Brain pericyte (primary cell): ENCODE measurements at regions not wholly inside any gene's neighbourhood (a gene's known extent, or its start where the extent isn't known, plus 50 kb on each side); places are given as distances from the start of the nearest gene placed in this dataset.
"Not testable (repeated sequence)": the region's sequence is repeated elsewhere in the genome, so short reads cannot be mapped to it uniquely, and the experiment has no call there.

Experiments
- DNase-seq: peaks from one replicate; pipeline ENCODE4 v3.0.0-alpha.2; 2012; ENCODE audit warnings: low read depth, low spot score

DNA sequence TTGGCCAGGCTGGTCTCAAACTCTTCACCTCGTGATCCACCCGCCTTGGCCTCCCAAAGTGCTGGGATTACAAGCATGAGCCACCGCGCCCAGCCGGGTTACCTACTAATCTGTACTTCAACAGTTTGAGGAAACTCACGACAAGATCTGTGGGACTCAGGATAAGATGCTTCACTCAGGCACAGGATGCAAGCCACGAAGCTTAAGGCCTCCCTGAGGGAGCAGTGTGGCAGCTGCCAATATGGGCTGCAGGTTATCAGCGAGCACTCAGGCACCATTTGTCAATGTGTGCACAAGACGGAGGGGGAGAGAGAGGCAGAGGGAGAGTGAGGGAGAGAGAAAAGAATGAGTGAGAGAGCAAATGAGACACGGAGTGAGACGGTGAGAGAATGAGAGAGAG is 173.6 kb upstream of the RAB6C start:
- DNase-seq, result no peak

DNA sequence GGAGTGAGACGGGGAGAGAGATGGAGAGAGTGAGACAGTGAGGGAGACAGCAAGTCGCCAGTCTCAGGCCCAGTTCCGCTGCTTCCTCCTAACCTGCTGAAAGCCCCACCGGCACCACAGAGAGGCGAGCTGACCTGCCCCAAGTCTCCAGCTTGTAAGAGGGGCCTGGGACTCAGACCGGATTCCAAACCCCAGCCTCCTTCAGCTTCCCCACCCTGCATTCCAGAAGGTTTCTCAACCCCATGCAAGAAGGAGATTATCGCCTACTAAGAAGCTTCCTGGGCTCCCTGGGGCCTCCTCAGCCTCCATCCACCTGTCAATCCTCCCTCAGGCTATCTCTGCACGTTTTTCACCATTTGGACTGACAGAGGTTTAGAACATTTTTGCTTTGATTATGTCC is 173.1 kb upstream of the RAB6C start:
- no peak for DNase-seq

DNA sequence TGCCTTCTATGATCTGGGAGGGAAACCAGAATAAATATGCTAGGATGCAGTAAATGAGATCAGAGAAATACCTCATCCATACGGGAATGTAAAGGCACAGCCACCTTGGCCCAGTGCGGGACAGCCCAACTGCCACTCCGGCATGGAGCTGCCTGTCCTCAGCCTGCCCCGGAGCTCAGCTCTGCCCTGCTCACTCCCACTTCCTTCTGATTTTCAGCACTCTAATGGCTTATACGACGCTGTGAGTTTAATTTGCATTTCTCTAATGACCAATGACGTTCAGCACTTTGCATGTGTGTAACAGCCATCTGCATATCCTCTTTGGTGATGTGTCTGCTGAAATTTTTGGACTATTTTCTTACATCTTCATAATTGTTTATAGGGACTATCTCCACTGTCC is 172.5 kb upstream of the RAB6C start:
- DNase-seq, result no peak

DNA sequence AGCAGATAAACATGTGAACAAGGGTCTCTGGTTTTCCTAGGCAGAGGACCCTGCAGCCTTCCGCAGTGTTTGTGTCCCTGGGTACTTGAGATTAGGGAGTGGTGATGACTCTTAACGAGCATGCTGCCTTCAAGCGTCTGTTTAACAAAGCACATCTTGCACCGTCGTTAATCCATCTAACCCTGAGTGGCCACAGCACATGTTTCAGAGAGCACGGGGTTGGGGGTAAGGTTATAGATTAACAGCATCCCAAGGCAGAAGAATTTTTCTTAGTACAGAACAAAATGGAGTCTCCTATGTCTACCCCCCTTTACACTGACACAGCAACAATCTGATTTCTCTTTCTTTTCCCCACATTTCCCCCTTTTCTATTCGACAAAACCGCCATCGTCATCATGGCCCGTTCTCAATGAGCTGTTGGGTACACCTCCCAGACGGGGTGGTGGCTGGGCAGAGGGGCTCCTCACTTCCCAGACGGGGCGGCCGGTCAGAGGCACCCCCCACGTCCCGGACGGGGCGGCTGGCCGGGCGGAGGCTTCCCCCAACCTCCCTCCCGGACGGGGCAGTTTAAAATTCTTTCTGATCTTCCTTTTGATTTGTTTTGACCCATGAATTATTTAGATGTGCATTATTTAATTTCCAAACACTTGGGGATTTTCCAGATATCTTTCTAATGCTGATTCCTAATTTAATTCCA is 171.7 kb upstream of the RAB6C start:
- not testable (repeated sequence) for DNase-seq

DNA sequence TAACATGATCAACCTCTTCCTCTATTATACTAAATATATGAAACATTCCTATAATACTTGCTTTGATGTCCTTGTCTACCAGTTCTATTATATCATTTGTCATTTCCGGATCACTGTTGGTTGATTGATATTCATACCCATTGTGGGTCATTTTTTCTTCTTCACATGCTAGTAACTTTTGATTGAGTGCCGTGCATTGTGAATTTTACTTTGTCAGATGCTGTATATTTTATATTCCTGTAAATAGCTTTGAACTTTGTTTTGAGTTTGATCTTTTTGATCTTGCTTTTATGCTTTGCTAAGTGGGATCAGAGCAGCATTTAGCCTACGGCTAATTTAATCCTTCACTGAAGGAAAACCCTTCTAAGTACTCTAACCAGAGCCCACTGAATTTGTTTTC is 168.9 kb upstream of the RAB6C start:
- no peak for DNase-seq

DNA sequence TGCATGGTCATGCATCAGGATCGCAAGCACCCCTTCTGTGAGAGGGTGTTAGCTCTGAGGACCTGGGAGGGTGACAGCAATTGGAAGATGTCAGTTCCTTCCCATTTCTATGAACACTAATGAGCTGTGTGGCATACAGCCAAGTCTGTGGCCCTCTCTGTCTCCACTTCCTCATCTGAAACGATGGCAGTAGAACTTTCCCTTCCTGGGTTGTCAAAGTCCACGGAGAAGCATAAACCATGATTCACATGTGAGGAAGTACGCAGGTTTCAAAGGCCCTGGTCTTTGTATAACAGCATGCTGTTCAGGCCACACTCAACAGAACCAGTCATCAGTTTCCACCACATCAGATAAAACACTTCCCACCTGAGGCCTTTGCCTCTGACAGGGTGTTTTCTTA is 167.4 kb upstream of the RAB6C start:
- no peak for DNase-seq

DNA sequence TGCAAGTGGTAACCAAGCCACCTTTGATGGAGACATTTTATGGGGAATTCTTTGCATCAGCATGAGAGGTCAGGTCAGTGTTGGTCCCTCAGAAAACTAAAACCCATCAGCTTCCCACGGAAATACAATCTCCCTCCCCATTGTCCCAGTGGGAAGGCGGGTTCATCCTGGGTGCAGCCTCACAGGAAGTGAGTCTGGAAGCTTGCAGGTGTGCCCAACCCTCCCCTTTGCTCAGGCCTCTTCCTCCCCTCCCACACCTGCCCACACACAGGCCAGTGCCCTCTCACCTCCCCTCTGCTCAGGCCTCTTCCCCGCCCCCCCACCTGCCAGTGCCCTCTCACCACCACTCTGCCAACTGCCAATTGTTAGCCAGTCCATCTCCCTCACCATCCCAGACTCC is 166.8 kb upstream of the RAB6C start:
- DNase-seq, result no peak

DNA sequence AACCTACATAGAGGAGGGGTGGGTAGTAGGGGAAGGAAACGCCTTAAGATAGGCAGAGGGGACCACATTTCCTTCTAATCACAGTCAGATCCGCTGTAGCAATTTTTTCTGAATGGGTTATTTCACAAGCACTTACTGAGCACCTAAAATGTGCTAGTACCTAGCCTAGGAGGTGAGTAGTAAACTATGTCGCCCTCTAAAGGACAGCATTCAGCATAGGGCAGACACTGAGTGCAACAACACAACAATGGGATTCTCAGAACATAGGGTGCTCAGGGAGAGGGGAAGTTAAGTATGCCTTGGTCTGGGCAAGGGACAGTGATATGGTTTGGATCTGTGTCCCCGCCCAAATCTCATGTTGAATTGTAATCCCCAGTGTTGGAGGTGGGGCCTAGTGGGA is 166.1 kb upstream of the RAB6C start:
- no peak for DNase-seq

DNA sequence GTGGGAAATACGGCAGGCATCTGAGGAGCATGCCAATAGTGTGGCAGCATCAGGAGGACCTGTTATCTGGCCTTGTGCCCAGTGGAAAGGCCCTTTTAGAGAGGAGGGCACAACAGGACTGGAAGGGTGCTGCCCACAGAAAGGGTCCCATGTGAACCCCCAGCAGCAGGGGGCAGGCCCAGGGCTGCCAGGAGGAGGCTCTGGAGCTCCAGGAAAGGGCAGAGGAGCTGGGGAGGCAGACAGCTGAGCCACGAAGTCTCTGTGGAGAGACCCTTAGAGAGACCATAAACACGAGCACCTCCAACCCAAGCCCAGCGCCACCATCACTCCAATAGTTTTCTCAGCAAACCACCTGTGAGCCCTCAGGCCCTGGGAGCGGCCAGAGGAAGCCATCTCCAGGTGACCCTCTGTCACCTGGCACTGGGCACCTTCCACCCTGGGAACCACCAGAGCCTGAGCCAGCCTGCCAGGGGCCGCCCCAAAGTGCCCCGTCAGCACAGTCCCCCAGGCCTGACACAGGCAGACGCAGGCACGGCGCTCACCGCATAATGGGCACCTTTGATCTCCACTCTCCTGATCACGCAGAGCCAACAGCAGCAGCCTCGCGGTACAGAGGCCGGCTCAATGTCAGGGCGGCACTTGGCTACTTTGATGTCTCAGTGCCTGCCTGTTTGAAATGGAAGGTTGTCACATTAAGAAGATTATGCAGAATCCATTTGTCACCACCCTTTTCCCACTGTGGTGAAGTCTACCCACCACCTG is 162.5 kb upstream of the RAB6C start:
- DNase-seq, result no peak

DNA sequence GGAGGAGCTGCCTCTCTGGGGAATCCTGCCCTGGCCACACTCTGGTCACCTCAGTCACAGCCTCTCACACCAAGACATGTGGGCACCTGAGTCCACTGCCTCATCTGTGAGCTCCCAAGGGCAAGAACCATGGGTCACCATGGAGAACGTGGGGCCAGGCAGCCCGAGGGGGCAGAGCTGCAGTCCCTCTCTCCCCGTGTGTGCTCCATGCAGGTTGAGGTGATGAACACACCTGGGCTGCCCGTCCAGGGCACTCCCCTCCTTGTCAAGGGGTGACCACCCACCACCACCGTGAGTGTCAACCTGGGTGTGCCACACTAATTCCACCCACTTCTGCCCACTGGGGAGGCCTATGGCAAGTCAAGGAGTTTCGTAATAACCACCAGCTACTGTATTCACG is 159.6 kb upstream of the RAB6C start:
- no peak for DNase-seq

DNA sequence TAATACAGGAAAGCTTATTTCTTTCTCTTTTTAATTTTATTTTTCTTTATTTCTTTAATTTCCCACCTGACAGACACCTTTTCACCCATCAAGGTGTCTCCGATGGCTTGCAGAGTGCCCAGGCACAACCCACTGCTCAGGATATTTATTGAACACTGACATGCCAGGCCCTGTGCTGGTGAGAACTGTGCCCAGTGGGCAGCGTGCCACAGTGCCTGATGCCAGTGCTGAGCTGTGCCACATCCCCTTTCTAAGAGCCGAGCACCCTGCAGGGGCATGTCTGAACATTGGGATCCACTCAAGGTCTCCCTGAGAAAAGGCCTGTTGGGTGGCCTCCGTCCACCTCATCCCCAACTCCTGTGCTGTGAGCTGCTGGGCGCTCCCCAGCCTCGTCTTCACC is 158.6 kb upstream of the RAB6C start:
- DNase-seq, result no peak

DNA sequence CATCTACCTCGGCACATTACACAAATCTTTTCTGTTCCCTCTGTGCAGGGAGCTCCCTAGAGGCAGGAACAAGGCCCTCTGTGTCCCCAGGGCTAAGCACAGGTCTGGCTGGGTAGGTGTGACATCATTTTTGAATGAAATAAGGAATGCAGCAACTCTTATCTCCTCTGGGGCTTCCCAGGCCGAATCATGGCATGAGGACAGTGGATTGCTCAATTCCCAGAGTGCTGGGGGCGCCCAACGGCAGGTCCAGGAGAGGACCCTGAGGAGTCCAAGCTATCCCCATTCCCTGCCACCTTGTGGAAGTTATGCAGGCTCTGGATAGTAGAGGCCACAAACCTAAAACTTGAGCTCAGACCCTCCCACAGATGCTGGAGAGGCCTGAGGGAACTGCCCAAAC is 158.0 kb upstream of the RAB6C start:
- no peak for DNase-seq

DNA sequence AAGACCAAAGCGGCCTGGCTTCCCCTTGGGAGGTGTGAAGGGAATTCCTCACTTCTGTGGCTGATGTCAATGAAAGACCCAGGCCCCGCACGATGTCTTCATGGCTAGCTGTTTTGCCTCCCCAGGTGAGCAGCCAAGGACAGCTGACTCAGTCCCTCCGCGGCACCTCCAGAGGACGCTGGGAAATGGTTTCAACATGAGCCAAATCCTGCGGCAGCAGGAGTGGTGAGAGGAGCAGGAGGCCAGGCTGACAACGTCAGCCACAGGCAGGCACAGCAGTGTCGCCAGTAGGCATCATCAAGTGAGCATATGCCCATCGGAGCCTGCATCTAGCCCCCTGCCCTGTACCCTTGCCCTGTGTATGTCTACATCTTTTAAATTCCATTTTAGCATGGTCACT is 156.4 kb upstream of the RAB6C start:
- DNase-seq, result no peak

DNA sequence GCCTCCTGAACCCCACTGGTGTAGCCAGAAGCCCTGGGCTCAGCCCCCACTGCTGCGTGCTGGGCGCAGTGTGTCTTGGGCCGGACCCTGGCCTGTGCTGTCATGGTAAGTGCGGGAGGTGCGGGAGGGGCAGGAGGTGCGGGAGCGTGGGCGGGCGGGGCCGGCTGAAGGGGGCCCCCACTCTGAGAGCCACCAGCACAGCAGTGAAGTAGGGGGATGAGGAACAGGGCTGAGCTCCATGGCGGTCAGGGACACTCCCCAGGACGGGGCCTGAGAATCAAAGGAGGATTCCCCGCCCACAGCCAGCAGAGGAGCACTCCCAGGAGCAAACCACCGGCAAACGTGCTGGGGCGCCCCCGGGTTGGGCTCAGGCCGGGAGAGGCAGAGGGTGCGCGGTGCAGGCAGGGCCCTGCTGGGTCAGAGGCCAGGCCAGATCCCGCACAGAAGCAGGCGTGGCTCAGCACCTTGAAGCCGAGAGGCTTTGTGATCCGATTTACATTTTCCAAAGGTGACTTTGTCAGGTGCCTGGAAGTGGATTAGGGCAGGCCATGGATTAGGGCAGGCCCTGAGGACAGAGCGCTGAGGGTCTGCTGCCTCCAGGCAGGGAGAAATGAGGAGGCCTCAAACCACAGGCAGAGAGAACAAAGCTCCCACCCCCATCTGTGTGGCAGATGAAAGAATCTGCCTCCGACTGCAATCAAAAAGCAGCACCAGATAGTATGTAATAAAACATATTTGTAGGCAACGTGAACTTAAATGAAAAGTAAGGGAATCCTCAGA is 152.0 kb upstream of the RAB6C start:
- no peak for DNase-seq

DNA sequence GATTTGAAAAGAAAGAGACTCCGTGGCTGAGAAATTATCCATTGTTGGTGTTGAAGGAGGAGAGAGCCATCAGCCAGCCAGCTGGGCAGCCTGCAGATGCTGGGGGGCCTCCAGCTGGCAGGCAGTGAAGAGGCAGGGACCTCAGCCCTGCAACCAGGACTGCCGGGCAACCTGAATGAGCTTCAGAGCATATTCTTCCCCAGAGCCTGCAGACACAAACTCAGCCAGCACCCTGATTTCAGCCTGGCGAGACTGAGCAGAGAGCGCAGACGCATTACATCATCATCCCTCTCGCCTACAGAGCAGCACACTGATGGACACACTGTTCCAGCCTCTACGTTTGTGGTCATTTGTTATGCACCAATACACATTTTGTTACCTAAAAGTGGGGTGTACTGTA is 150.7 kb upstream of the RAB6C start:
- no peak for DNase-seq

DNA sequence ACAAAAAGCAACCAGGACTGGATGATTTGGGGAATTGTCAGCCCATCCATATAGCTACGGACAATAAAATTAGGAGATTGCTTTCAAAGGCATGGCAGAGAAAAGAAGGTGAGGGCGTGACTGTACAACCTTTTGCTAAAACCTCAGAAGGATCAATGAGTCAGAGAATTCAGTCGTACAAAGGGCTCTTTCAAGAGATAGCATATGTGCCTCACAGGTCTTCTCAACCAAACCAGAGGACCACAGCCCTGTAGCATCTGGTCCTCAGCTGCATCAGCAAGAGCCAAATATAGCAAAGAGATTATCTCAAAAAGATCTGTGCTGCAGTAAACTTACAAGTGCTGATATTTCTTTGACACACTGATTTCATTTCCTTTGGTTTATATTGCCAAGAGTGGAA is 149.9 kb upstream of the RAB6C start:
- DNase-seq, result no peak

DNA sequence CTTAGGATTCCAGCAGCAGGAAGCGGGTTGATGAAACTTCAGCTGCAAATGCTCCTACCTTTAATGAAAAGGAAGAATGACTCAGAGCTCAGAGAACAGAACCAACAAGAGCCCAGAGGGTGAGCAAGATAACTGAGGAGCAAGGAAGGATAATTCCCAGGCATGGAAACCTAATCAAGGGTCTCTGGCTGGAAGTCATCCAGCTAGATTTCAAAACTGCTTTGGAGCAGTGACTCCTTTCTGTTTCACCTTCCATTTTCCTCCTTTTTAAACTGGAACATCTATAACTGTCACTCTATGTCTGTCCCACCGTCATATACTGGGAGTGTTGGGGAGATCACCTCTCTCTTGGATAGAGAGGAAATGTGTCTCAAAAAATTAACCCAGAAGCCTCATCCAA is 148.4 kb upstream of the RAB6C start:
- no peak for DNase-seq

DNA sequence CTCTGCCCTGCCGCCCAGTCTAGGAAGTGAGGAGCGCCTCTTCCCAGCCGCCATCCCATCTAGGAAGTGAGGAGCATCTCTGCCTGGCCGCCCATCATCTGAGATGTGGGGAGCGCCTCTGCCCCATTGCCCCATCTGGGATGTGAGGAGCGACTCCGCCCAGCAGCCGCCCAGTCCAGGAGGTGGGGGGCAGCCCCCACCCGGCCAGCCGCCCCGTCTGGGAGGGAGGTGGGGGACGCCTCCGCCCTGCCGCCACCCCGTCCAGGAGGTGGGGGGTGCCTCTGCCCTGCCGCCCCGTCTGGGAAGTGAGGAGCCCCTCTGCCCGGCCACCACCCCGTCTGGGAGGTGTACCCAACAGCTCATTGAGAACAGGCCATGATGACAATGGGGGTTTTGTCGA is 146.0 kb upstream of the RAB6C start:
- not testable (repeated sequence) for DNase-seq

DNA sequence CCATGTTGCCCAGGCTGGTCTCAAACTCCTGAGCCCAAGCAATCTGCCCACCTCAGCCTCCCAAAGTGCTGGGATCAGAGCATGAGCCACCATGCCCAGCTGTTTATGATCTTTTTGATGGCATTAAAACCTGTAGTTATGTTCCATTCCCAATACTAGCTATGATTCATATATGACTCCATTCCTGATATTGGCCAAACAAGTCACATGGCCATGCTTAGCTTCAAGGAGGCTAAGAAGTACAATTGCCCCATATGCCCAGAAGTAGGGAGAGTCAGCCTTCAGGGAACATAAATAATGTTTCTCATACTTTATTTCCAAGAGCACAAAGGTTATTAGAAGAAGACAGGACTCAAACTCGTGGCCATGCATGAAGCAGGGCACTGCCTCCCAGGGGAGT is 132.4 kb upstream of the RAB6C start:
- no peak for DNase-seq

DNA sequence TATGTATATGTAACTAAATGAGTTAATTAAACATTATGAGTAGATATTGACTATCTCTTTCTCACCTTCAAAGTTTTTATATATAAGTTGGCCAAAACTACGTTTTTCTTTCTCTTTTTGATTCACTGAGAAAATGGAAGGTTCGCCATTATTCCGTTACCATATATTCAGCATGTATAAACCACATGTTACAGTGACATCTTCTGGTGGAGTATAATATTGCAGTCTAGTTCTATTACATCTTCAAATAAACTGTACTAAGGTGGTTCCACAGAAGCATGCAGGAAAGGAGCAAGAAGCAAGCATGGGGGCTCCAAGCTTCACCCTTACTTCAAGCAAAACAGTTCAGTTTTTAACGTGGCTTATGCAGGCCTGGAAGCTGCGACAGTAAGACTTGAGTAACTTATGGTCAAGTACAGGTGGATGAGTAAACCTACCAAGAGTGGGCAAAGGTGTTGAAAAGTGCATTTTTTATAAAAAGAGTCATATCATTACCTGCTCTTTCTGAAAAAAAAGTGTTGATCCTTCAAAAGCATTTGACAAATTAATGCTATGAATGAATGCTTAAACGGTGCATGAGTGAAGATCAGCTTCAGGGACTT is 129.8 kb upstream of the RAB6C start:
- DNase-seq, result peak; percentile 60

DNA sequence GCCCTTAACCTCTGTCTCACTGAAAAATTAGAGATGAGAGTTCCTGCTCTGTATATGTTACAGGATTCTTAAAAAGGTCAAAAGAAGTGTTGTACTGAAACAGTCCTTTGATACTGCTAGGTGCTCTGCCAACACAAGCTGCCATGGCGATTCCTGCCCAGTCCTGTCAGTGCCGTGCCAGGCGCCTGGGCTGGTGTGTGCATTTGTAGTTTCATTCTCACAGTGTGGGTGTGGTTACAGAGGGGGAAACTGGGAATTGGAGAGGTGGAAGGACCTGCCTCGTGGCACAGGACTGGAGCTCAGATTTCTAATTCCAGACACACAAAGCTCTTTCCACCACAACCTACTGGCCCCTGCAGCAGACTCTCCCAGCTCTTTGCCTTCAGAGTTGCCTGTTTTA is 122.3 kb upstream of the RAB6C start:
- DNase-seq, result no peak

DNA sequence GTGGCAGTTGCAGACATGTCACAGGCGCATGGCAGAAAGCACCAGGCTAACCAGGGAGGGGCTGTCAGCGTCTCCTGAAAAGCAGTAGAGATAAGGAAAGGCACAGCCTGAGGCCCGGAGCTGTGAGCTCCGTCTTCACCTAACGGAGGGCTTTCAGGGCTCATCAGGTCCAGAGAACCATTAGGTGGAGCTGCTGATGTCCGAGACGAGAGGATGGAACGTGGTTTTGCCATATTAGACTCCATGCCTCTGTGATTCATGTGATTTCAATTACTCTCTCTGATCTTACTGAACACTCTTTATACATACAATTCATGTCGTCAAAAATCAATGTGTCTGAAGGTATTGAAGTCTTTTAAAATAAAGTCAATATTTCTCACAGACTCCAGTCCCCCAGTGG is 120.3 kb upstream of the RAB6C start:
- DNase-seq, result no peak
